ENCODE measurements at regions not wholly inside any gene's neighbourhood (a gene's known extent, or its start where the extent isn't known, plus 50 kb on each side); places are given as distances from the start of the nearest gene placed in this dataset.
"Not testable (repeated sequence)": the region's sequence is repeated elsewhere in the genome, so short reads cannot be mapped to it uniquely, and the experiment has no call there.

DNA sequence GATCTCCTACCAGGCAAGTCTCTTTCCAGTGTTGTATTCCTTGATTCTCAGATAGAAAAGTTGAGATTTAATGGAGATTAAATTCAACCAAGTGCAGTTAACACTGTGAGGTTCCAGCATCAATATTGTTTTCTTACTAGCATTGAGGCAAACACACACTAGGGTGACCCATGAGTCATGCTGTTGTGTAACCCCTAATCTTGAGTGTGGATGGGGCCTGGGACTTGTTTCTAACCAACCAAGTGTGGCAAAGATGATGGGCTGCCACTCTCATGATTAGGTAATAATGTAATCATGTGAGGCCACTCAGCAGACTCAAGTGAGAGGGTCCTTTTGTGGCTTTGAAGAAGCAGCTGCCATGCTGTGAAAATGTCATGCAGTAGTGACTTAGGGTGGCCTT lies 394.2 kb downstream of the IRX2 start:
- Mint-ChIP-seq H3K36me3 (no peaks in the 10 kb centered on the region), H3K9me3 (no peaks in the 10 kb centered on the region), H3K4me1 (no peaks in the 10 kb centered on the region), H3K27ac (no peak overlapping the region), H3K4me3 (no peak overlapping the region), H3K27me3 (peaks cover 2% of the 10 kb centered on the region)
- DNase-seq, result no peak

DNA sequence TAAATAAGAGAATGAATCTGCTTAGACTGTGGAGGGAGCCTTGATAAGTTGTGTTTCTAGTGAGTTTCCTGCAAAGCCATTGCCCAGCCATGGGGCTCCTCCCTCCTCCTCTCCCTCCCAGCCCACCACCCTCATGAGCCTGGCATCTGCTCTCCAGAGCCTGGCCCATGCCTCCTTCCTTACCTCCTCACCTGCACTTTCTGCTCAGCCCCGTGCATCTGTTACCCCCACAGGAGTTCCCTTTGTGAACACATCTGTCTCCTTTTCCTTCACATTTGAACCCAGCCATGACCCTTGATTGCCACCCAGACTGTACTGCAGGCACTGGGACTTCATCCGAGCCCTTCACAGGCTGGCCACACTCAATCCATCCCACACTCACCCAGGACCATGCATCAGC lies 395.6 kb downstream of the IRX2 start:
- H3K9me3 Mint-ChIP-seq, result peaks cover 1% of the 10 kb centered on the region
- H3K4me3 Mint-ChIP-seq, result no peak overlapping the region
- no peaks in the 10 kb centered on the region for H3K4me1 Mint-ChIP-seq
- DNase-seq, result no peak
- H3K36me3 Mint-ChIP-seq, result no peaks in the 10 kb centered on the region
- H3K27ac Mint-ChIP-seq, result no peak overlapping the region
- H3K27me3 Mint-ChIP-seq, result peaks cover 4% of the 10 kb centered on the region

GRCh38 chr5:2353871-2354440 lies 397.5 kb downstream of the IRX2 start:
- Mint-ChIP-seq H3K4me3 (no peak overlapping the region), H3K9me3 (peaks cover 4% of the 10 kb centered on the region), H3K4me1 (no peaks in the 10 kb centered on the region), H3K36me3 (no peaks in the 10 kb centered on the region), H3K27me3 (peaks cover 4% of the 10 kb centered on the region), H3K27ac (no peak overlapping the region)
- DNase-seq, result no peak

DNA sequence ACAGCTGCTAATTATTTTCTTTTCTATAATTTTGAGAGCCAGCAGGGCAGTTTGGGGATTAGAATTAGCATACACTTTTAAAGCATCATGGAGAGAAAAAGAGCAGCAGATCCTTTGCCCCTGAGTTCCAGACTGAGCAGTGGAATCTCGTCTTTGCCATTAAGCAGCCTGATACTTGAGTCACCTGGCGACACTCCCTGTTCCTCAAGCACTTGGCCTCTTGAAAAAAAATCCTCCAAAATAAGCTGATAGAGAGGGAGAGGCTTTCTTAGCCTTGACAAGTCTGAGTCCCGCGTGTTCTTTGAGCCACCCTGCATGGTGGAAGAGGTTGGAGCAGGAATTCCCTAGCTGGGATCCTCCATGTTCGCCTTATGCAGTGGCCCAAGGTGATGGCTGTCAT lies 398.3 kb downstream of the IRX2 start:
- Mint-ChIP-seq H3K36me3 (no peaks in the 10 kb centered on the region), H3K27me3 (peaks cover 4% of the 10 kb centered on the region), H3K27ac (no peak overlapping the region), H3K4me3 (no peak overlapping the region), H3K4me1 (no peaks in the 10 kb centered on the region), H3K9me3 (peaks cover 6% of the 10 kb centered on the region)
- DNase-seq, result no peak

DNA sequence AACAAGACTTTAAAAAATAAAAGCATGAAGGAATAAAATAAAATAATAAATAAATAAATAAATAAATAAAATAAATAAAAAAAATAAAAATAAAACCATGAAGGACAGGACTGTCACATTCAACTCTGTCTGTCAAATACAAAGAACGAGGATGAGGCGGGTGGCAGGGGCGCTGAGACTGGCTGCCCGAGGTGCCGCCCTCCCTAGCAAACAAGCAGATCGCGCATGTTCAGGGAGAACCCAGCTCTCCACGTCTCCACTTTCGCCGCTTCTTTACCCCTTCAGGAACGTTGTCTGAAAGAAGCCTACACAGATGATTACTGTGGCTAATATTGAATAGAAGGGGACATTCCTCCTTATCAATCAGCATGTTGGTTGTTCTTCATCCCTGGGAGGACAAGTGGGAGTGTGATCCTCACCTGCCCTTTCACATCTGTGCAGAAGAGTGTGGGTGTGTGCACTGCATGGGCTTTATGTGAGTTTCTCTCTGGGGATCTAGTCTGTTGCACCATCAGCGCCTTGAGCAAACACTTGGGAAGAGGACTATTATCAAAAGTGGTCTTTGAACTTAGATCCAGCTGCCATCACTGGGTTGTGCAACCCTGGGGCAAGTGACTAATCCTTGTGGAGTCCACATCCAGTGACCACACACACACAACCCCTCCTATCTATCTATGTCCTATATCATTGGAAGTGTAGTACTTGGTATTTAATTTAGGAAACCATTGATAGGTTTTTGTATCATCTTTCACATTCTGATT lies 399.2 kb downstream of the IRX2 start:
- Mint-ChIP-seq H3K36me3 (no peaks in the 10 kb centered on the region), H3K27me3 (peaks cover 4% of the 10 kb centered on the region), H3K9me3 (peaks cover 6% of the 10 kb centered on the region), H3K4me1 (no peaks in the 10 kb centered on the region), H3K27ac (no peak overlapping the region), H3K4me3 (no peak overlapping the region)
- no peak for DNase-seq

DNA sequence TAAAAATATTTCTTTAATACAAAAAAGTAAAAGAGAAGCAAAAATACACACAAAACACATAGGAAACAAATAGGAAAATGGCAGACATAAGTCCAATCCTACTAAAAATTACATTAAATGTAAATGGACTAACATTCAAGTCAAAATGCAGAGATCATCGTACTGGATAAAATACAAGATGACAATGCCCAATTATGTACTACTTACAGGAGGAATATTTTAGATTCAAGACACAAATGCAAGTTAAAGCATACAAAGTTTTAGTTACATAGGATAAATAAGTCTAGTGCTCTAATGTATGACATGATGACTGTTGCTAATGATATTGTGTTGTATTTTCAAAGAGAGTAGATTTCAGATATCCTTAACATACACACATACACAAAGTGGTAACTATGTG lies 401.7 kb downstream of the IRX2 start:
- H3K9me3 Mint-ChIP-seq, H3K36me3 Mint-ChIP-seq, DNase-seq, H3K4me1 Mint-ChIP-seq, H3K27ac Mint-ChIP-seq, H3K4me3 Mint-ChIP-seq: not testable (repeated sequence)
- peaks cover 18% of the 10 kb centered on the region for H3K27me3 Mint-ChIP-seq

- Mint-ChIP-seq H3K27ac (no peak overlapping the region), H3K27me3 (peaks cover 20% of the 10 kb centered on the region), H3K9me3 (no peaks in the 10 kb centered on the region), H3K4me3 (no peak overlapping the region), H3K4me1 (no peaks in the 10 kb centered on the region), H3K36me3 (no peaks in the 10 kb centered on the region)
- no peak for DNase-seq
These were observed 412.8 kb downstream of the IRX2 start for GRCh38 chr5:2338686-2339085.

GRCh38 chr5:2335733-2336515 lies 415.6 kb downstream of the IRX2 start:
- Mint-ChIP-seq H3K4me3 (no peak overlapping the region), H3K9me3 (peaks cover 2% of the 10 kb centered on the region), H3K27ac (no peak overlapping the region), H3K36me3 (no peaks in the 10 kb centered on the region), H3K27me3 (peaks cover 10% of the 10 kb centered on the region), H3K4me1 (no peaks in the 10 kb centered on the region)
- DNase-seq, result no peak

DNA sequence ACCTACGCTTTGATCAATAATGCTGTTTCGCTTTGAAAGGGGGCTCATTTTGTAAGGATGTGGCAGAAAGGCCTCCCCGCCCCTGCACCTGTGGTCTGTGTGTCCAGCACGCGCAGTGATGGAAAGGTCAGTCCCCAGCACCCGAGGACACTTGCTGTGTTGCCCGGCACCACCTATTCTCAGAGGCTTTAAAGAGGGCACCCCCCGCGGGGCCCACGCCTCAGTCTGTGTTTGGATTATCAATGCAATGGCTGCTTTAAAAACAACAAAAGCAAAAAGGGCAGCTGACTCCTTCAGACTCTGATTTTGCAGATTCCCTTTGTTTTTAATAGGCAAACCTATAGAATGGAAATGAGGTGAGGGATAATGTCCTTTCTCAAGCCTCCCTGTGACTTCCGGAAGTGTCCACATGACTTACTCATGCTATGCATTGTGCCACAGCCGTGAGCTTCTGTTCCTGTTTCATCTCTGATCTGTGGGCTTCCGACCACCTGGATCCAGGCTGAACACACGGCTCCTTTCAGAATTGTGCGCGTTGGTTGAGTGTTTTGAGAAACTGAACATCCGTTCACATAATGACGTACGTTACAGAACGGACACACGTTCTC lies 416.2 kb downstream of the IRX2 start:
- Mint-ChIP-seq H3K36me3 (no peaks in the 10 kb centered on the region), H3K27me3 (peaks cover 10% of the 10 kb centered on the region), H3K27ac (no peak overlapping the region), H3K9me3 (peaks cover 2% of the 10 kb centered on the region), H3K4me3 (no peak overlapping the region), H3K4me1 (no peaks in the 10 kb centered on the region)
- no peak for DNase-seq

DNA sequence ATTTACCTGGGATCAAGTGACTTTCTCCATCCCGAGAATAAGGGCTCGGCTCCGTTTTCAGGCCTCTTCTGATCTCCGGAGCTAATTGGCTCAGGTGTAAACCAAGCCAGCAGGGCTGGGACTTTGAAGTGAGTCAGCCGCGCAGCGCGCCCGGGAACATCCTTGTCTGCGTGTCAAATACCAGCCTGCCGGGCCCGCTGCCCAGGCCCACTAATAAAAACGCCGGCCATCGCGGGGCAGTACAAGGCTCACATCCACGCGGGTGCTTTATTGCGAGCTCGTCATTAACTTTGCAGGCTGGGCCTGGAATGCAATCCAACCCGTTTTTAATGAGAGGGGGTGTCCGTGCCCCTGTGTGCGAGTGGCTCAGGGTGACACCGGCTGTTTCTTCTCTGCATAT lies 416.8 kb downstream of the IRX2 start:
- H3K27ac Mint-ChIP-seq, result no peak overlapping the region
- peaks cover 2% of the 10 kb centered on the region for H3K9me3 Mint-ChIP-seq

DNA sequence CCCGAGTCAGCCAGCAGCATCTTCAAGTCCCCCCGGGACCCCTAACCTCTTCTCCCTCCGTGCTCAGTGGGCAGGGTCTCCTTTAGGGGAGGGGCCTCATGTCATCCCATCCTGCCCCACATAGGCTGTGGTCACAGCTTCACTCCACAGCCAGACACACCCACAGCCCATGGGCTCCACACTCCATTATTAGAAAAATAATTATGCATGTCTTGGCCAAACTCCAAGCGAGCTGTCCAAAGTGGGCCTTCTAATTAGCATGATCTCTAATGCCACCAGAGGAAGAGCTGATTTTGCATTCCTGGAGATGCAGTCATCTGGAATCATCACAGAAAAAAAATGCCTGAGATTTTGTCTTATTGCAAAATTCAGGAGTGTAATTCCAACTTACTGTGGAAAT lies 418.2 kb downstream of the IRX2 start:
- H3K9me3 Mint-ChIP-seq, result peaks cover 2% of the 10 kb centered on the region
- H3K4me3 Mint-ChIP-seq, result no peak overlapping the region
- H3K4me1 Mint-ChIP-seq, result no peaks in the 10 kb centered on the region
- H3K27ac Mint-ChIP-seq, result no peak overlapping the region
- H3K36me3 Mint-ChIP-seq, result no peaks in the 10 kb centered on the region
- peaks cover 10% of the 10 kb centered on the region for H3K27me3 Mint-ChIP-seq
- DNase-seq, result no peak

More for the DNA sequence above, 416.8 kb downstream of the IRX2 start:
- Mint-ChIP-seq H3K4me1 (no peaks in the 10 kb centered on the region), H3K36me3 (no peaks in the 10 kb centered on the region), H3K27me3 (peaks cover 10% of the 10 kb centered on the region), H3K4me3 (no peak overlapping the region)
- DNase-seq, result no peak

DNA sequence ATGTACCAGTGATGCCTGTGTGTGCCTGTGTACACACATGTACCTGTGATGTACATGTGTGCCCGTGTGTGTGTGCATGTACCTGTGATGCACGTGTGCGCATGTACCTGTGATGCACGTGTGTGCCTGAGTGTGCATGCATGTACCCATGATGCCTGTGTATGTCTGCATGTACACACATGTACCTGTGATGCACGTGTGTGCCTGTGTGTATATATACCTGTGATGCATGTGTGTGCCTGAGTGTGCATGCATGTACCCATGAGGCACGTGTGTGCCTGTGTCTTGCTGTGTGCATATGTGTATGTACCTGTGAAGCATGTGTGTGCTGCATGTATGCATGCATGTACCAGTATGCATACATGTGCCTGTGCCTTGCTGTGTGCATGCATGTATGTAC lies 419.0 kb downstream of the IRX2 start:
- H3K36me3 Mint-ChIP-seq, result no peaks in the 10 kb centered on the region
- no peak overlapping the region for H3K4me3 Mint-ChIP-seq
- peaks cover 2% of the 10 kb centered on the region for H3K9me3 Mint-ChIP-seq
- H3K27ac Mint-ChIP-seq, result no peak overlapping the region
- DNase-seq, result no peak
- H3K4me1 Mint-ChIP-seq, result no peaks in the 10 kb centered on the region
- H3K27me3 Mint-ChIP-seq, result peaks cover 10% of the 10 kb centered on the region

DNA sequence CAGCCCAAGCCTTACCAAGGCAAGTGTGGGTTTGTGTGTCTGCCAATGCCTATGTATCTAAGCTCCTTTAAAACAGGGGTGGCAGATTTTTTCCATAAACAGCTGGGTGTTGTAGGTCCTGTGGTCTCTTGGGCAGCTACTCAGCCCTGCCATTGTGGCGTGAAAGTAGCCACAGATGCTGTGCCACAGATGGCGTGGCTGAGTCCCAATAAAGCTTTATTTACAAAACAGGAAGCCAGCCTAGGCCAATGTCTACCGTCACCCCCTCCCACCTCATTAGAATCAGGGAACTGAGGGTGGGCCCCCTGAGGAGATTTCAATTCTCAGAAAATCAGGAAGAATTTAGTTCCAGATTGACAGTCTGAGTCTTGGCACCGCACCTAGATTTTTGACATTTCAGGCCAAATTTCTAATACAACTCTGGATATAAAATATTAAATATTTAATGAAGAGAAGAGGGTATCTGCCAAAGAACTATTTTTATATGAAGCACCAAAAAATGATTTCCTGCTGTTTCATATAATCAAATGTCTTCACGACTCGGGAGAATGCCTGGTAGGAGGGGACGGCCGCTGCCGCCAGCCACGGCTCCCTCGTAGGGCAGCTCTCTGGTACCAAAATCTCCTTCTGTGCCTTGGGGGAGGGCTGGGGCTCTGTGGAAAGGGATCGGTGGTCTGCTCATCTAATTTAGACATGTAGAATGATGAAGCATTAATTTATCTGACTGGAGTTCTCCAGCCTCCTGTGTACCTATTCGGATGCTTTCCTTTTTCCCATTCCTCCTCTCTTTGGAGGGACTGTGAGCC lies 420.9 kb downstream of the IRX2 start:
- H3K4me1 Mint-ChIP-seq, result no peaks in the 10 kb centered on the region
- DNase-seq, result no peak
- peaks cover 6% of the 10 kb centered on the region for H3K27me3 Mint-ChIP-seq
- H3K36me3 Mint-ChIP-seq, result no peaks in the 10 kb centered on the region
- no peak overlapping the region for H3K27ac Mint-ChIP-seq
- peaks cover 2% of the 10 kb centered on the region for H3K9me3 Mint-ChIP-seq
- no peak overlapping the region for H3K4me3 Mint-ChIP-seq

DNA sequence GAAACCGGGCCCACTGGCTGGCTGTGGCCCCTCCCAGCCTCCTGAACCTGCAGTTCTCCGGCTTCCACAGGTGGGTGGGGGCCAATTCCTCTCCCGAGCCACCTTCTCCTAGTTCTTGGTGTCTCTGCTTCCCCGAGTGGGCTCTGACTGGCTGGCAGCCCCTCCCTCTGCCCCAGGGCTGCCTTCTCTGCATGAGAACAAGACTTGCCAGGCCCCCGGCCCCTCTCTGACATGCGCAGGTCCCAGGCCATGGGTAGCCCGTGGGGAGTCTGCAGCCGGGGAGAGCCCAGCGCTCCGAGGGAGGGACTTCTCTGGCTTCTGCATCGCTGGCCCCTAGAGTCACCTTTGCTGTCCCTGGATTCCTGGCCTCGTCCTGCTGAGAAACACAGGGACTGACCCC lies 421.7 kb downstream of the IRX2 start:
- Mint-ChIP-seq H3K27ac (no peak overlapping the region), H3K4me1 (no peaks in the 10 kb centered on the region), H3K27me3 (peaks cover 8% of the 10 kb centered on the region), H3K36me3 (no peaks in the 10 kb centered on the region), H3K4me3 (no peak overlapping the region), H3K9me3 (peaks cover 2% of the 10 kb centered on the region)
- DNase-seq, result no peak

DNA sequence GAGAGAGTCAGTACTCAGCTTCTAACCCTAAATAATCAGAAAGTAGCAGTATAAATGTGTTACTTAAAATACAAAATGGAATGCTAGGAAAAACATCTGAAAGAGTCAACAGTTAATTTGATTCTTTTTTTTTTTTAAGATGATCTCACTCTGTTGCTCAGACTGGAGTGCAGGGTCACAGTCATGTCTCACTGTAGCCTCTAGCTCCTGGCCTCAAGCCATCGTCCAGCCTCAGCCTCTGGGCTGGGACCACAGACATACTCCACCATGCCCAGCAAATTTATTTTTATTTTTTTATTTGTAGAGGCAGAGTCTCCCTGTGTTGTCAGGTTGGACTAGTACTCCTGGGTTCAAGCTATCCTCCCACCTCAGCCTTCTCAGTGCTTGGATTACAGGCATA lies 424.9 kb downstream of the IRX2 start:
- Mint-ChIP-seq H3K27ac (no peak overlapping the region), H3K9me3 (no peaks in the 10 kb centered on the region), H3K36me3 (no peaks in the 10 kb centered on the region), H3K4me1 (no peaks in the 10 kb centered on the region), H3K4me3 (no peak overlapping the region), H3K27me3 (peaks cover 8% of the 10 kb centered on the region)
- no peak for DNase-seq

All from activated naive CD8-positive, alpha-beta T cell treated with anti-CD3 and anti-CD28 coated beads for 36 hours (primary cell).